ENCODE measurements at regions not wholly inside any gene's neighbourhood (a gene's known extent, or its start where the extent isn't known, plus 50 kb on each side); places are given as distances from the start of the nearest gene placed in this dataset.
"Not testable (repeated sequence)": the region's sequence is repeated elsewhere in the genome, so short reads cannot be mapped to it uniquely, and the experiment has no call there.

DNA sequence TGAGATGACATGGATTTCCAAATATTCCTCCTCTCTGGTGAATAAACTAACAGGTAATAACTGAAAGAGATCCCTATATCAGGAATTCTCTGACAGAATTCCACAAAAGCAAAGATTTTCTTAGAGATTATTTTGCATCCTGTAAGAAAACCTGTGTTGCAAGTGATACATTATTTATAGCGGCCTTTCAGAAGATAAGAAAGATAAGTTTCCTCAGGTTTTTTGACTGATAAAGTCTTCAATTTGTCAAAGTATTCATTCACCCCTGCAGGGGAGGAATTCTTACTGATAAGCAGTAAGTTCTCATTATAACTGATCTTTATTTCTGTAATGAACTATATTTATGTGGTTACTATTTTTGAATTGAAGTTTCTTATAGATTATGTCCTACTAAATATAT is 554.0 kb downstream of the ARL4A start:
- DNase-seq: no peak

DNA sequence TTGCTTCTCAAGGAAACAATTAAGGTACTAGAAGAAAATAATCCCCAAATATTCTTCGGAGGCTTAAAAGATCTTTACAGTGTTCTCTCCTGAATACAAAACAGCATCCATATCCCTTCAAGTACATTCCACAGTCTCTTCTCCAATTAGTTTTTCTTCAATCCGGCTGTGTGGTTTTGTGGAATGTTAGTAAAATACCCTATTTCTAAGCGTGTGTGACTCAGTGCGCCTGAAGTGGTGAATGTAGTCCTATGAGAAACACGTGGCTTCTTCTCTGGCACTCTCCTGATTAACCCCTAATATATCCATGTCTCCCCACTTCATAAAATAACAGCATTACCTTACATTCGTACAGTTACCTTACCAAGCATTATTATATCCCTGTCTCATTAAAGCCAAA is 570.2 kb downstream of the ARL4A start:
- no peak for DNase-seq

DNA sequence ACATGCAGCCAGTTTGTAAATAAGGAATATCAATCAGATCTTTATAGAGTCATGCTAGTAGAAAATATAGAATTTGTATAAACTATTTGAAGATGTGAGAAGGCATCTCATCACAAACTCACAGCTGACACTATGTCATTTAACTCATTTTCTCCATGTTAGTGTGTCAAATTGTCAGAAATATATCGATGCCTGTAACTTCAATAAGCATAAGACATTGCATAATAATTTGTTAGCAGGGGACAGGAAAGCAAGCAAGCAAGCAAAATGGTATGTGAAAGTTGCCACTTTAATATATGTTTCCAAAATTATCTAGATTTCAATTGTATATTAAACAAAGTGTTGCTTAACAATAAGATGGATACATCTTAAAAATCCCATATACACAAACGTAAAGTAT is 571.0 kb downstream of the ARL4A start:
- DNase-seq: no peak

DNA sequence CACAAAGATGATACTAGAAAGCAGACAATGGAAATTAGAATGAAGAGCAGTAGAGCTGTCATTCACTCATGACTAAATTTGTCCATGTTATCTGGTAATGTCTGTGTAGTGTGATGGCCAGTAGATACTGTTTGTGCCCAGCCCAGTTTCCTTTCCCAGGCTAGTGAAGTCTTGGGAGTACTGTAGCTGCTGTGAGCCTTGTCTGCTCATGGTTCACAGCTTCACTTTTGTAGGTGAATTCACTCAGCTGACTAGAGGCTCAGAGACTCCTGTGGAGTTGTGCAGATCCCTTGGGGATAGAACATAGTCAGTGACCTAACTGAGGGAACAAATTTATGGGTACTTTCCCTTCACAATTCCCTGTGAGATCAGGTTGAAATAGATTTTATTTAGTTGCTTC is 572.5 kb downstream of the ARL4A start:
- no peak for DNase-seq

DNA sequence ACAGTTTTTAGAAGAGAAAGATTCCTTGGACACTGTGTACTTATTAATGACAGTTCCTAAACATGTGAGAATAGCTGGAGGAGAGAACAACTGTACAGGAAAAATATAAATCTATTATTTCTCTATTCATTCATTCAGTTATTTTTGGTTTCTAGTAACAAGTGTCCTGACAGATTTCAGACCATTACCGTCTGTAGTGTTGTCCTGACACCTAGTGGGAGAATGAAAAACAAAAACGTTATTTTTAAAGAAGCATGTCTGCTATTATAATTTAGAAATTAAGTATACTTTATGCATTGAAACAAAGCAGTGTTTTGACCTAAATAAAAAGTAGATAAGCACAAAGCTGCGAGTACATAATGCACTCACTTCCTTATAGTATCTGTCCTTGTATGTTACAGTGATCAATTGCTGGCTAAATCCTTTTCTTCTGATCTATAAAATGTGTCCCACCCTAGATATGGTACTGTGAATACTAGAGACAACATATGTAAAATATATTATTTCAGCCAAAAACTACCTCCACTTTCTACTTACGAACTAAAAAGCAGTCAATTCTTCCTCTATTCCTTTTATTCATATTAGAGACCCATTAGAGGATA is 575.6 kb downstream of the ARL4A start:
- DNase-seq: no peak

DNA sequence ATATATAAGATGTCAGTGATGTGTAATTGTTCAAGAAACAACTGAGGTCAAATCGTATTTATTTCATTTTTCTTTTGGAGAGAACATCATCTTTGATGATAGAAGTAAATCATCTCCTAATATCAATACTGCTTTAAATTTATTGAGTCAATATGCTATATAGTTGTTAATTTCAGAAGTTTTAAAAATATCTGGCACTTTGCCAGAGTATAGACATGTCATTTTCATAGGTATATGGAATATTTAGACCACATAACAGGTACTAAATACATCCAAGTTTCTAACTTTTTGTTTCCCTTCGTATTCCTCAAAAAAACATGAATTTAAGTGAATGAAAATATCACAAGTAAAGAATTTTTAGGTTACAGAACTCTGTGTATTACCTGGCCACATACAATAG is 577.8 kb downstream of the ARL4A start:
- no peak for DNase-seq

DNA sequence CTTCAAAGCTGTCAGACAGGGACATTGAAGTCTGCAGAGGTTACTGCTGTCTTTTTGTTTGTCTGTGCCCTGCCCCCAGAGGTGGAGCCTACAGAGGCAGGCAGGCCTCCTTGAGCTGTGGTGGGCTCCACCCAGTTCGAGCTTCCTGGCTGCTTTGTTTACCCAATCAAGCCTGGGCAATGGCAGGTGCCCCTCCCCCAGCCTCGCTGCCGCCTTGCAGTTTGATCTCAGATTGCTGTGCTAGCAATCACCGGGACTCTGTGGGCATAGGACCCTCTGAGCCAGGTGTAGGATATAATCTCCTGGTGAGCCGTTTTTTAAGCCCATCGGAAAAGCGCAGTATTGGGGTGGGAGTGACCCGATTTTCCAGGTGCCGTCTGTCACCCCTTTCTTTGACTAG is 586.8 kb downstream of the ARL4A start:
- not testable (repeated sequence) for DNase-seq

DNA sequence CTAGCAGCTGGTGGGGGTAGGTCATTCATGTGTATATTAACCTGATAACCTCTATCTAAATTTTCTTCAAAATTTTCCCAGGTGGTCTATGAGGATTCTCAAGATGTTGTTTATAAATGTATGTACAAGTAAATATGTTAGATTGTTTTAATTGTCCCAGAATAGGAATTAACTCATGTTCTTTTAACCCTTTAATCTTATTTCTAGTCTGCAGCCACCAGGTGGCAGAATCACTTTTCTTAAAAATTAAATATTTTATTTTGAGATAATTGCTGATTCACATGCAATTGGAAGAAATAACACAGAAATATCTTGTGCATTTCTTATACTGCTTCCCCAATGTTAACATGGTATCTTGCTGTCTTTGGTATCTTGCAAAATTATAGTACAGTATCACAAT is 589.5 kb downstream of the ARL4A start:
- DNase-seq: no peak

DNA sequence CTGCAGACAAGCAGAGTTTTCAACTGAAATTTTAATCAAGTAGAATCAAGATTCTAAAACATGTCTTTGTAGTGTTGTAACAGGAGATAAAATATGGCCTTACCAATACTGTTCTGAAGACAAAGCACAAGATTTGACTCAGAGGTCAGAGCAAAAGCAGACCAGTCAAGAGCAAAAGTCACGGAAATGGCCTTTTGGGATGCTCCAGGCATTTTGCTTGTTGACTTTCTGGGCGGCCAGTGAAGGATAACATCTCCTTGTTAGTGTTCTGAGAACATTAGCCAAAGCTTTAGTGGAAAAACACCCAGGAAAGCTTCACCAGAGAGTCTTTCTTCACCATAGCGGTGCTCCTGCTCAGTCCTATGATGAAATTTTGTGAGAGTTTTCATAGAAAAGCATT is 590.6 kb downstream of the ARL4A start:
- no peak for DNase-seq

DNA sequence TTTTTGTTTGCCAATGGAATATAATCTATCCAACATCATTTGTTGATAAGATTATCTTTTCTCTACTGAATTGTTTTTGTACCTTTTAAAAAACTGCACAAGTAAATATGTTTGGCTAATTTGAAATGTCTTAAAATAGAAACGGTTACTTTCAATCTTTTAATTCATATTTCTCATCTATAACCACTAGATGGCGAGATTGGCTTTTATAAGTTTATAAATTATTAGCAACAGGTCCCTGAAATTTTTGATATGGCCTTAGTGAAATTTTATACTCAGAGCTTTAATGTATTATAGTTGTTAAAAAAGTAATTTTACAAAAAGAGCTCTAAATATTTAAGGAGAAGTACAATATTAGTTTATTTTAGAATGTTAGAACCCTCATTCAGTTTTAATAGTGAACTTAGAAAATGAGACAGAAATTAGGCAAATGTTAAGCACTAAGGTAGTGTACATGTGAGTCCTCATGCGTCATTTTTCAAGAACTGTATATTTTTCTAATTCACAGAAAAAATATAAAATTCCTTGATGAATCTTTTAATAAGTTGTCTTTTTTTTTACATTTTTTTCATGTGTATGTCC is 592.5 kb downstream of the ARL4A start:
- no peak for DNase-seq

DNA sequence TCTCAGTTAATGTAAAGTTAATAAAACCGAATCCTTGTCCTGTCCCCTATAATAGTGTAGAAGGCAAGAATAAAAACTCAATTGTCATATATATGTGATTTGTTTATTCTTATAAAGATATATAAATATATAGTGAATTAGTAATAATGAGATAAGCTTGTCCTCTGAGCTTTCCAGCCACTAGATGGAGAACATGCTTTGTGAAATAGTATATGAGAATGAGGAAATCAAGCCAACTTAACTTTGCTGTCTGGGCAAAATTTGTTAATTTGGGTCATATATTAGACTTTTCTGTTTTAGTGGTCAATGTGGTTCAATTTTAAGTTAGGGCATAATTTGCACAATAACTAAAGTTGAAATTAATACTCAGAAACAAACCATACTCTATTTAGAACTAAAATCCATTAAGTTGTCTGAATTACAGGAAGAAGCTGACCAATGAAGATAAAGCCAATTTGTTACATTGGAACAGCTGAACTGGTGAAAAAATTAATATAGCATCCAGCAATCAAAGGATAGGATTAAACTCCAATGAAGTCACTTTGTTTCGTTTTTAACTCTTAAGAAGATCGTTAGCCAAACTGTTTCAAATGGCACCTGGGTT is 595.0 kb downstream of the ARL4A start:
- no peak for DNase-seq

DNA sequence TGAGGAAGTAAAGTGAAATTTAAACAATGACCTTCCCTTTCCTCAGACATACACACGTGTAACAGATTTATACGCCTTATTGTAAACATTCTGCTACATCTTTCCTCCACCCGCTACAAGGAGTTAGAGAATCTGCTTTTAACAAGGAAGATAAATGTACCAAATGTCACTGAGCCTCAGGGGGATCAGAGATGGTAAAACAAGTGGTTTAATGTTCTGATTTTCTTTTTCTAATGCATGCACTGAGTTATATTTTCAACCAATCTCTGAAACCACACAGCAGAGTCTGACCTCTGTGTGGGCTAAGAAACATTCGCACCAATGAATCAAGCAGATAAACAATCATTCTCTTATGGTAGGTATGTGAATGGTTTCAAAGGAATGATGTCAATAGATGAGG is 599.5 kb downstream of the ARL4A start:
- DNase-seq: no peak

DNA sequence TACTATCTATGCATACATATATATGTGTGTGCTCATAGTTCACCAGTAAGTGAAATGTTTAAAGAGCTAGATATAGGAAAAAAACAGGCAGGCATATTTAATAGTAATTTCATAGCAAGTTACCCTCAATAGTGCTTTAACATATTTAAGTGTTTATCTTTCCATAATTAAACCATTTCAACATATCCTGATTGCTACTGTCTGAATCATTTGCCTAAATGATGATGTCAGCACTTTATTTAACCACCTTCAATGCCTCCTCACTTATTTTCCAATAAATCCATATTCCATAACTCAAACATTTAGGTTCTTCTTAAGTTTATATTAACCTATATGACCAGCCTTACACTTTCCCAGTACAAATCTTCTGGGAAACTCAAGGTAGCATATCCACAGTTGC is 601.1 kb downstream of the ARL4A start:
- DNase-seq: no peak

DNA sequence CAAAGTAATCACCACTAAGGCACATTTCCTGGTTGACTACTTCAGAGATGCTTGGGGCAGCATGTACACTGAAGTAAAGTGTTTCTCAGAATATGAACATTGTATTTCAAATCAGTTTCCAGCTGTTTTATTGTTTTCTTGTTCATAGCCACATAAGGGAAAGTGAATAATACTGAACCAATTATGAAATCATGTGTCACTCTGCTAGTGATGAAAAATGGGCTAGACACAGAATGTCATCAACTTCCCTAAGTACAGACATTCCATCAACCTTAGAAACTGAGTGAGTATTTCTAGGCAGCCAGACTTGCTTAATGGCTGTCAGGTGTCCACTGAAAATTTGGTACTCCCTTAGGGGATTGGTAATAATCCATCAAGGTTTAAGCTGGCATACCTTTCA is 603.5 kb downstream of the ARL4A start:
- DNase-seq: no peak

DNA sequence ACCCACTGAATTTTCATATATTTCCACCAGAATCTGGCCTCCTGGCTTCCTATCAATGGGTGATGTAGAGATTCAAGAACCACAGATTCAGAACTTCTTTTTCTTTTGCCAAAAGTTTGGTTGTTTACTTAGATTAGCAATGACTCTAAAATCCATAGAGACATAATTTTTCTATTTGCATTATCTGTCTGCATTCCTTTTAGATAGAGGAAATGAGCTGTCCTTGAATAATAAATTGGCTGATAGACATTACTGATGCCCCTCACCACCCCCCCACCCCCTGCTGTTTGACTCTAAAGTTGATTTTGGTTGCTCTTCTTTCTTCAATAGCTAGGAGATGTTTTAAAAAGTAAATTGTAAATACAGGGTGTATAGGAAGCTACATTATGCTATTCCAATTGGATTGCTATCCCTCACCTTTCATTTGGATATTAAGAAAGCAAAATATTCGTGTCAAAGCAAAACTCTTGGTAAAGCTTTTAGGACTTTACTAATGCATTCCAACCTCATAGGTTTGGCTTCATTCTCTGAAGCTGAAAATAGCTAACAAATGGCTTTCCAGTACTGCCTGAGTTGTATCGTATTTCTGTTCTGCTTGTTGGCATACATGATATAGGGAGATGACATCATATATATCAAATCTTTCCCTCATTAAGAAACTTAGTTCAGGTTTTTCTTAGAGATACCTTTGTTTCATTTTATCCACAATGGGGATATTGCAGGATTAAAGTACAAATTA is 606.0 kb downstream of the ARL4A start:
- no peak for DNase-seq

DNA sequence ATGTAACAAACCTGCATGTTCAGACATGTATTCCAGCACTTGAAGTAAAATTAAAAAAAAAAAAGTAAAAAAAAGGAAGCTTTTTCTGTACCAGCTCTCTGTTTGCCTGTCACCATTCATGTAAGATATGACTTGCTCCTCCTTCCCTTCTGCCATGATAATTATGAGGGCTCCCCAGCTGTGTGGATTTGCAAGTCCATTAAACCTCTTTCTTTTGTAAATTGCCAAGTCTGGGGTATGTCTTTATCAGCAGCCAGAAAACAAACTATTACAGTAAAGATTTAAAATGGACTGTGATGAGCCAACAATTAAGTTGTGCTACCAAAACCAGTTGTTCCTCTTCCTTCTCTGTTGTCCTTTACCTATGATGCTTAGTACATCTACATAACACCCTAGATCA is 619.6 kb downstream of the ARL4A start:
- no peak for DNase-seq

DNA sequence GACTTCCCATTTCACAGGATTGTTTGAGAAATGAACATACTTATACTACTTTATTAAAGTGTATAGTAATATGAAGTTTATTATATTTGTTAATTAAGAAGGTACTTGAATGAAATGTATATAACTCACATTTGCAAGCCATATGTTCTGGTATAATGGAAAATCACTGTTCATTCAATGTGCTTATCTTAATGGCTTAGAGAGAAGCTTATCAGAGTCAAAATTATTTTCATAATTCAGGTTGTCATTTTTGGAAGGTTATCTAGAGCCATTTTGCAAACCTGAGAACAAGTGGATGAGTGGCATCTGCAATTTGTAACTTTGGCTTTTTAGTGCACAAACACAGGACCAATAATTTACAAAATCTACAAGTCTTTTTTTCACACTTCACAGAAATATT is 621.0 kb downstream of the ARL4A start:
- no peak for DNase-seq

DNA sequence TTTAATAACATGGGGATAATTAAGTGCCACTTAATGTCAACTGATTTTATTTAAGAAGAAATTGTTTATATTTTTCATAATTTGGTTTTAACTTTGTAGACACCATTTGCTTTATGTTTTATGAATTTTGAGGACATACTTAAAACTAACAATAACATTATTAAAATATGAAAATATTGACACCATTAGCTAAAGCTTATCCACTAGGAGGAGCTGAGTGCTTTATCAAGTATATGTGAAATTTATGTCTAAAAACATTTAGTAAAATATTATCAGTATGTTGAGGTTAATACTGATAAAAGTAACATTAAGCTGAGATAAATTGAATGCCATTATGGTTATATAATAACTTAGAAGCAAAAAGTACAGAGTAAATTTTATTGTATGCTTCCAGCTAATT is 622.1 kb downstream of the ARL4A start:
- no peak for DNase-seq

DNA sequence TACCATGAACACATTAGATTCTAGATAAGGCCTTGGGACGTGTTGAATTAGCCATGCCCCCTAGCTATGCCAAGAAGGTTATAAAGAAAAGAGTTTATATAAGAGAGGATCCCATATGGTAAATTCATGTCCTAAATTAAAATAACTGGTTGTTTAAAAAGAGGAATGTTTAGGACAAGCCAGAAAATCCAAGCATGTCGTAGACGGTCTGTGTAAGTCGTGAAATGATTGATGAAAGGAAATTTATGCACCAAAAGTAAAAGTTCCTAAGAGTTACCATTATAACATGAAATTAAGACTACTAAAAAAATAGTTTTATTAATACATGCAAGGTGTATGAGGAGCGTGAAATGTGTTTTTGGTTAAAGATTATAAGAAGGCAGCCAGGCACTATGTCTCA is 624.9 kb downstream of the ARL4A start:
- DNase-seq: no peak

DNA sequence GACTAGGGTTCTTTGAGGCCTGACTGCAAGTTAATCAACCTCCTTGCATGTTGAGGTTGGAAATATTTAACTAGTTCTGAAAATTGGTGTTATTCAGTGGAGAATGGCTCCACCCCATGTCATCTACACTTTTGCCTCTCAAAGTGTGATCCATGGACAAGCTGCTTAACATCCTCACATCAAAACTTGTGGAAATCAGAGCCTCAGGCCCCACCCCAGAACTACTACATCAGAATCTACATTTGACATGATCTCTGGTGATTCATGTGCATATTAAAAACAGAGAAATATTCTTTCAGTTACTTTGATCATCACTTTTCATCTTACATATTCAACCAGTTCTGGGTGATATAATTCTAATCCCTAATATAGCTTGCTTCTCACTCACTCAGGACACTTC is 632.9 kb downstream of the ARL4A start:
- DNase-seq: no peak

DNA sequence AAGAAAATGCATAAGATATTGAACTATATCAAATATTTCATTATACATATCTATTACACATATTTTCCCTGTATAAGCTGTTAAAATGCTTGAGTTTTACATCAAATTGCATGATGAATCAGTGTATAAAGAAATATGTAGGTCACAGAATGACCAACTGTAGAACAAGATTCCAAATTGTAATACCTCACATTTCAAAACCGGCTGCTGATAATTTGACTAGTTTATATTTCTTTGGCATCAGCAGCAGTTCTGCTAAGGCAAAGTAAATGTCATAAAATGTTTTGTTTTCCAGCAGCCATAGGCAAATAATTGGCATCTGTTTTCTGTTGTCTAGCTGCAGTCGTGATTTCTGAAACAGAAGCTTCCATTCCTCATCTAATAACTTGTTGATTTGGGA is 633.9 kb downstream of the ARL4A start:
- no peak for DNase-seq

DNA sequence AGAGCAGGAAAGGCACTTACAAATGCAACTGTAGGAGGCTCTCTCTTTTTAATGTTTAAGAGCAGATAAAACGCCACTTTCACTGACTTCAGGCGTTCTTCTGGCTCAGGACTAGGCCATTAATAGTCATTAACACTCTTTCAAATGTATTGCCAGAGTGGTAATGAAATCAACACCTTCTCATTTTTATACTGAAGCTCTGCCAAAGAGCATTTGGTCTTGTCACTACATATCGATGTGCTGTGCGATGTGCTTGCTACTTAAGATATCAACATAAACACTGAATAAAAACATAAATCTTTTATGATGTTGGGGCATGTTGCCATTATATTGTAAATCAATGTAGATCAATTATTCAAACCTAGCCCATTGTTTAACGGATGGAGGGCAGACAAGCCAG is 634.7 kb downstream of the ARL4A start:
- DNase-seq: no peak

DNA sequence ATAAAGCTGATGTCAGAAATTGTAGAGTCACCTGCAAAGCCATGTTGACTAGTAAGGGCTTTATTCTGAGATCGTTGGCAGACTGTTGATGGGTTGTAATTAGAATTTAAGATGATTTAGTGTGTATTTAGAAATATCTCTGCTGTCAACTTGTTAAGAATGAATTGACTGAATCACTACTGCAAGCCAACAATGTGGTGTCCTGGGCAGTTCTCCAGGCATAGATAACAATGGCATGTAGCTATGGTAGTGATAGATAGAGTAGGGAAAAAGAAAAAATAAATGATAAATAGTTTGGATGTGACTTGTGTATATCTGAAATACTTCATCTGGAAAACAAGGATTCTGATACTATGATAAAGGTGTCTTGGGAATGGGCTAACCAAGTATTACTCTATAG is 640.2 kb downstream of the ARL4A start:
- no peak for DNase-seq

DNA sequence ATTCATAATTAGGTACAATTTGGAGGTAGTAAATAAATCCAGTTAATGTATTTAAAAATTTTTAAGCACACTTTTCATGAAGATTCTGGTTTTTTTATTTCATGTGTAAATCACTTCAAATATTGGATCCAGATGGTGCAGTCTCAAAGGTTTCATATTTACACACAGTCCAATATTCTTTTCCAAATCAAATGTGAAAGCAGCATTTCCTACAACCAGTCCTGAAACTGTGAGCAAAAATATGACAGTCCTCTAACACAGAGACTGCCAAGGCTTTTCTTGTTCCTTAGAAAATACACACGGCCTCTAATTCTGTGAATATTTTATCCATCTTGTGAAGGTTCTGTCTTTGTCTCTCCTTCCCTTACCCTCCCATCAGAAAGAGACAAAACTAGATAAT is 645.9 kb downstream of the ARL4A start:
- no peak for DNase-seq

Measured in right forelimb (tissue), 1 donor.